Aorta (tissue), 5 donors: ENCODE measurements at regions not wholly inside any gene's neighbourhood (a gene's known extent, or its start where the extent isn't known, plus 50 kb on each side); places are given as distances from the start of the nearest gene placed in this dataset.

ENCODE experiments used
- ATAC-seq: fragments of 200-7000 bp; cut with Tn5 transposase; one replicate; pipeline ENCODE4 v1.9.1; 2022; ENCODE audit warnings: moderate library complexity; ENCODE audit not compliant: low FRiP score
- DNase-seq, 2 donors: peaks; one replicate each; pipeline ENCODE4 v3.0.0-alpha.2; 2020
- H3K27ac ChIP-seq, 2 donors: one replicate each; pipeline ENCODE4 v1.5.1; 2013; ENCODE audit warnings: low read length in 2 of 2, mild to moderate bottlenecking in 2 of 2, moderate library complexity in 2 of 2, control low read depth in 1 of 2, inconsistent platforms in 1 of 2, low read depth in 1 of 2
- H3K27me3 ChIP-seq, 2 donors: one replicate each; pipeline ENCODE4 v1.6.1; 2013; ENCODE audit warnings: control low read depth in 1 of 2, low read length in 1 of 2, mild to moderate bottlenecking in 1 of 2, moderate library complexity in 1 of 2; ENCODE audit not compliant: insufficient read depth in 2 of 2, control insufficient read depth in 1 of 2
- H3K36me3 ChIP-seq, 2 donors: one replicate each; pipeline ENCODE4 v1.6.1; 2013; ENCODE audit warnings: control low read depth in 1 of 2, low read length in 1 of 2, mild to moderate bottlenecking in 1 of 2; ENCODE audit not compliant: insufficient read depth in 2 of 2, control insufficient read depth in 1 of 2
- H3K4me1 ChIP-seq, 2 donors: one replicate each; pipeline ENCODE4 v1.6.1; 2013; ENCODE audit warnings: low read length in 2 of 2, control low read depth in 1 of 2, mild to moderate bottlenecking in 1 of 2, moderate library complexity in 1 of 2; ENCODE audit not compliant: insufficient read depth in 2 of 2, control insufficient read depth in 1 of 2
- H3K4me3 ChIP-seq, 2 donors: one replicate each; pipeline ENCODE4 v1.5.1; 2013; ENCODE audit warnings: low read length in 2 of 2, control low read depth in 1 of 2, mild to moderate bottlenecking in 1 of 2
- H3K9me3 ChIP-seq: one replicate; pipeline ENCODE4 v1.6.1; 2013; ENCODE audit warnings: mild to moderate bottlenecking, low read length; ENCODE audit not compliant: control insufficient read depth
- WGBS, 2 donors: extraction: QIAGEN DNeasy Blood & Tissue Kit; methylation state at CpG; one replicate each; pipeline ENCODE4 v1.1.7; 2013; 5-methylcytosine and 5-hydroxymethylcytosine counted together
- intact Hi-C, 2 donors: fragments of 100-400 bp; cut with DNase I; formaldehyde crosslinking; loops; one replicate each; pipeline versions ENCODE4 v1.14.2 to v1.15.0; 2022
- donor health status: healthy with polysubstance abuse.
- donor health status: Bipolar disorder and iron deficiency.
- donor health status: DM: no; HTN: no; CAD: no.
- donor health status: DM: no; HTN: no; CAD: no.
- donor health status: DM: yes; HTN: yes; CAD: no.

- no peak overlapping the region for H3K27ac ChIP-seq
- intact Hi-C loops, result no loop called here
These were observed 99.8 kb upstream of the FBXO11 start for GRCh38 chr2:48006094-48006493.

GRCh38 chr2:48007699-48008268, 101.5 kb upstream of the FBXO11 start:
- intact Hi-C loops, result no loop called here
- Histone ChIP-seq H3K4me1 (no peaks in the 10 kb centered on the region), H3K4me3 (no peak overlapping the region), H3K27ac (no peak overlapping the region), H3K9me3 (no peaks in the 10 kb centered on the region), H3K36me3 (no peaks in the 10 kb centered on the region), H3K27me3 (no peaks in the 10 kb centered on the region)
- ATAC-seq (no peak), DNase-seq (no peak)
- 96 to 97% methylated on average over 2 of the region's 2 CpGs for WGBS, 2 donors

More at GRCh38 chr2:48006094-48006493, 99.8 kb upstream of the FBXO11 start:
- no peaks in the 10 kb centered on the region for H3K36me3 ChIP-seq
- no peak for DNase-seq
- H3K4me3 ChIP-seq, result no peak overlapping the region
- H3K27me3 ChIP-seq, result no peaks in the 10 kb centered on the region
- no peaks in the 10 kb centered on the region for H3K4me1 ChIP-seq
- no peaks in the 10 kb centered on the region for H3K9me3 ChIP-seq
- no peak for ATAC-seq

- Histone ChIP-seq H3K27me3 (no peaks in the 10 kb centered on the region), H3K9me3 (peaks cover 2% of the 10 kb centered on the region), H3K4me3 (no peak overlapping the region), H3K27ac (no peak overlapping the region), H3K36me3 (no peaks in the 10 kb centered on the region), H3K4me1 (no peaks in the 10 kb centered on the region)
- intact Hi-C loops, result no loop called here
- DNase-seq (no peak), ATAC-seq (no peak)
- WGBS, 2 donors, result 88 to 93% methylated on average over 2 of the region's 2 CpGs
These were observed 103.0 kb upstream of the FBXO11 start for GRCh38 chr2:48009256-48009655.

- H3K36me3 ChIP-seq, result no peaks in the 10 kb centered on the region
These were observed 109.1 kb upstream of the FBXO11 start for GRCh38 chr2:48015421-48015820.

GRCh38 chr2:48016225-48017019, 110.1 kb upstream of the FBXO11 start:
- no peak for ATAC-seq
- DNase-seq, result no peak
- H3K27ac ChIP-seq, result no peak overlapping the region
- H3K4me3 ChIP-seq, result no peak overlapping the region
- intact Hi-C loops, result no loop called here
- H3K9me3 ChIP-seq, result peaks cover 4% of the 10 kb centered on the region
- no peaks in the 10 kb centered on the region for H3K36me3 ChIP-seq
- WGBS, 2 donors, result 72 to 73% methylated on average over 7 of the region's 7 CpGs
- H3K27me3 ChIP-seq, result no peaks in the 10 kb centered on the region
- no peaks in the 10 kb centered on the region for H3K4me1 ChIP-seq

More at GRCh38 chr2:48015421-48015820, 109.1 kb upstream of the FBXO11 start:
- no peak for DNase-seq
- no peak for ATAC-seq
- H3K9me3 ChIP-seq, result peaks cover 2% of the 10 kb centered on the region
- intact Hi-C loops, result no loop called here
- 17 to 33% methylated on average over 1 of the region's 1 CpG for WGBS, 2 donors
- no peak overlapping the region for H3K27ac ChIP-seq
- H3K4me1 ChIP-seq, result no peaks in the 10 kb centered on the region
- no peaks in the 10 kb centered on the region for H3K27me3 ChIP-seq
- H3K4me3 ChIP-seq, result no peak overlapping the region

GRCh38 chr2:48017136-48017535, 110.8 kb upstream of the FBXO11 start:
- Histone ChIP-seq H3K4me3 (no peak overlapping the region), H3K27me3 (no peaks in the 10 kb centered on the region), H3K27ac (no peak overlapping the region), H3K9me3 (peaks cover 4% of the 10 kb centered on the region), H3K4me1 (no peaks in the 10 kb centered on the region), H3K36me3 (no peaks in the 10 kb centered on the region)
- ATAC-seq (no peak), DNase-seq (no peak)
- 85 to 86% methylated on average over 7 of the region's 7 CpGs for WGBS, 2 donors
- intact Hi-C loops, result no loop called here

- H3K9me3 ChIP-seq, result peaks cover 3% of the 10 kb centered on the region
- intact Hi-C loops, result no loop called here
- DNase-seq (no peak), ATAC-seq (no peak)
- H3K27me3 ChIP-seq, result no peaks in the 10 kb centered on the region
- H3K4me3 ChIP-seq, result no peak overlapping the region
- H3K36me3 ChIP-seq, result no peaks in the 10 kb centered on the region
- no peaks in the 10 kb centered on the region for H3K4me1 ChIP-seq
- no peak overlapping the region for H3K27ac ChIP-seq
These were observed 112.2 kb upstream of the FBXO11 start for GRCh38 chr2:48018480-48018879.

GRCh38 chr2:48026865-48027264, 120.6 kb upstream of the FBXO11 start:
- H3K9me3 ChIP-seq, result peaks cover 1% of the 10 kb centered on the region
- WGBS, 2 donors, result 56 to 58% methylated on average over 1 of the region's 1 CpG
- no peak overlapping the region for H3K27ac ChIP-seq
- DNase-seq (no peak), ATAC-seq (no peak)
- H3K27me3 ChIP-seq, result no peaks in the 10 kb centered on the region
- intact Hi-C loops, result no loop called here
- no peak overlapping the region for H3K4me3 ChIP-seq
- H3K36me3 ChIP-seq, result no peaks in the 10 kb centered on the region
- H3K4me1 ChIP-seq, result no peaks in the 10 kb centered on the region

GRCh38 chr2:48032765-48033164, 126.5 kb upstream of the FBXO11 start:
- ATAC-seq, result no peak
- DNase-seq, result no peak
- Histone ChIP-seq H3K4me1 (no peaks in the 10 kb centered on the region), H3K4me3 (no peak overlapping the region), H3K27ac (no peak overlapping the region), H3K36me3 (no peaks in the 10 kb centered on the region), H3K9me3 (peaks cover 1% of the 10 kb centered on the region), H3K27me3 (no peaks in the 10 kb centered on the region)
- intact Hi-C loops, result no loop called here
- 78 to 82% methylated on average over 2 of the region's 2 CpGs for WGBS, 2 donors
